K562 (cell line): ENCODE measurements at regions not wholly inside any gene's neighbourhood (a gene's known extent, or its start where the extent isn't known, plus 50 kb on each side); places are given as distances from the start of the nearest gene placed in this dataset.

Experiments used
- ATAC-seq: fragments of 200-7000 bp; cut with Tn5 transposase; 3 replicates; pipeline ENCODE4 v1.9.1; 2020; ENCODE audit warnings: moderate library complexity
- BruUV-seq: library from RNA; stranded (reverse); fragments of 400-500 nt; replicated peaks from 2 replicates; lab custom pipeline; 2021; lab: Mats Ljungman, UMichigan
- CTCF ChIA-PET: fragments of 300-600 bp; formaldehyde crosslinking; extraction: SDS; loops from one replicate; lab custom pipeline; 2021; ENCODE audit warnings: low intra/inter-chr PET ratio; lab: Yijun Ruan, JAX
- POLR2A ChIA-PET: fragments of 300-600, 350-650 bp; sonication (Branson Sonifier 250); formaldehyde crosslinking; extraction: SDS; loops from one replicate; lab custom pipeline; 2021; ENCODE audit warnings: antibody characterized with exemption, inconsistent platforms; lab: Yijun Ruan, JAX
- DNase-seq, 4 experiments: peaks; one replicate each; pipeline versions ENCODE4 v3.0.0 to v3.0.0-alpha.2; 2011 to 2018; ENCODE audit warnings: low spot score in 3 of 4, mixed read lengths in 3 of 4; ENCODE audit errors: extremely low read depth in 1 of 4
- FAIRE-seq: peaks from 2 replicates; lab custom pipeline; 2011; peaks lifted over from hg19 to GRCh38; lab: Jason Lieb, UNC
- H2AFZ ChIP-seq: 2 replicates; pipeline ENCODE4 v1.6.0; 2011; ENCODE audit warnings: low read depth, low read length, control low read depth, inconsistent platforms
- H3K27ac ChIP-seq: fragments of 200-600 bp; 3 replicates; pipeline ENCODE4 v1.8.0; 2011; ENCODE audit warnings: low read depth, mild to moderate bottlenecking, control low read depth, inconsistent platforms, low read length, moderate library complexity, mixed read lengths; ENCODE audit errors: extremely low read depth
- H3K27me3 ChIP-seq, 2 experiments: fragments of 300-600 bp in 1 of 2; 2 replicates in 1 of 2; 3 replicates in 1 of 2; pipeline versions ENCODE4 v1.6.0 to v1.8.0; 2011; ENCODE audit warnings: inconsistent platforms in 2 of 2, low read length in 2 of 2, mild to moderate bottlenecking in 1 of 2, mixed read lengths in 1 of 2, moderate library complexity in 1 of 2; ENCODE audit not compliant: control insufficient read depth in 2 of 2, insufficient read depth in 2 of 2
- H3K36me3 ChIP-seq: fragments of 300-600 bp; 3 replicates; pipeline ENCODE4 v1.8.0; 2011; ENCODE audit warnings: mild to moderate bottlenecking, low read length, inconsistent platforms; ENCODE audit not compliant: control insufficient read depth, insufficient read depth
- H3K4me1 ChIP-seq, 2 experiments: fragments of 200-600 bp in 1 of 2; replicated peaks in 1 of 2; 2 replicates in 1 of 2; 3 replicates in 1 of 2; pipeline versions ENCODE4 v1.5.1 to v1.8.0; 2011; ENCODE audit warnings: inconsistent platforms in 2 of 2, low read length in 2 of 2, mild to moderate bottlenecking in 1 of 2, mixed read lengths in 1 of 2, moderate library complexity in 1 of 2; ENCODE audit not compliant: control insufficient read depth in 2 of 2, insufficient read depth in 2 of 2
- H3K4me2 ChIP-seq: 2 replicates; pipeline ENCODE4 v1.6.1; 2011; ENCODE audit warnings: low read length, control low read depth, inconsistent platforms, mixed read lengths; ENCODE audit not compliant: insufficient read depth
- H3K4me3 ChIP-seq: fragments of 200-600 bp; sonication (generic), shearing (Covaris generic); 2 replicates; pipeline ENCODE4 v1.5.1; 2016; ENCODE audit warnings: control low read depth, inconsistent platforms
- H3K79me2 ChIP-seq: fragments of 200-600 bp; 3 replicates; pipeline ENCODE4 v1.8.0; 2011; ENCODE audit warnings: low read length, inconsistent platforms; ENCODE audit not compliant: control insufficient read depth, insufficient read depth
- H3K9ac ChIP-seq, 2 experiments: 2 replicates each; pipeline versions ENCODE4 v1.6.0 to v1.6.1; 2011; ENCODE audit warnings: low read depth in 2 of 2, low read length in 2 of 2, control low read depth in 1 of 2, inconsistent platforms in 1 of 2, mild to moderate bottlenecking in 1 of 2, mixed read lengths in 1 of 2; ENCODE audit not compliant: insufficient read depth in 1 of 2
- H3K9me1 ChIP-seq: one replicate; pipeline ENCODE4 v1.6.0; 2011; ENCODE audit warnings: inconsistent platforms, mild to moderate bottlenecking, low read length, moderate library complexity; ENCODE audit not compliant: control insufficient read depth, insufficient read depth
- H3K9me3 ChIP-seq: replicated peaks from 2 replicates; pipeline ENCODE4 v1.5.1; 2011; ENCODE audit warnings: low read depth, low read length, inconsistent platforms; ENCODE audit not compliant: control insufficient read depth, insufficient read depth
- H4K20me1 ChIP-seq: replicated peaks from 2 replicates; pipeline ENCODE4 v1.6.1; 2011; ENCODE audit warnings: low read length, inconsistent platforms, mixed read lengths; ENCODE audit not compliant: control insufficient read depth, insufficient read depth
- BRCA1 ChIP-seq, 2 experiments: fragments of 450-650 bp in 1 of 2; sonication (generic) in 1 of 2; formaldehyde crosslinking in 1 of 2; IDR thresholded peaks; 2 replicates each; pipeline versions ENCODE4 v1.5.0 to v1.6.1; 2017 to 2020; ENCODE audit warnings: mild to moderate bottlenecking in 1 of 2, missing genetic modification reagents in 1 of 2
- CXXC5 ChIP-seq: fragments of 250-450 bp; sonication (Bioruptor Pico); IDR thresholded peaks from 2 replicates; pipeline ENCODE4 v1.8.0; 2022; ENCODE audit warnings: inconsistent platforms, mild to moderate bottlenecking, moderate library complexity
- ELF1 ChIP-seq: fragments of 200-800 bp; sonication (Bioruptor generic); IDR thresholded peaks from 2 replicates; pipeline ENCODE4 v1.6.1; 2016; ENCODE audit warnings: missing genetic modification characterization, missing compliant biosample characterization
- FOS ChIP-seq: IDR thresholded peaks from 3 replicates; pipeline ENCODE4 v1.6.1; 2011; ENCODE audit not compliant: insufficient read length; ENCODE audit errors: extremely low read depth
- MXI1 ChIP-seq: IDR thresholded peaks from 2 replicates; pipeline ENCODE4 v1.6.1; 2011; ENCODE audit warnings: low read depth, mild to moderate bottlenecking, improper control_type of control experiment, low read length
- NELFE ChIP-seq: IDR thresholded peaks from 2 replicates; pipeline ENCODE4 v1.6.1; 2011; ENCODE audit warnings: mild to moderate bottlenecking; ENCODE audit not compliant: insufficient read depth, insufficient read length
- NFE2L1 ChIP-seq: fragments of 450-650 bp; IDR thresholded peaks from 2 replicates; pipeline ENCODE4 v1.6.1; 2016; ENCODE audit warnings: missing genetic modification characterization, low read depth, mild to moderate bottlenecking, missing compliant biosample characterization, moderate library complexity, borderline replicate concordance
- PRDM10 ChIP-seq: fragments of 450-650 bp; IDR thresholded peaks from 2 replicates; pipeline ENCODE4 v1.6.1; 2018; ENCODE audit not compliant: partially characterized antibody
- PYGO2 ChIP-seq: fragments of 450-650 bp; IDR thresholded peaks from 2 replicates; pipeline ENCODE4 v1.6.1; 2016; ENCODE audit warnings: mild to moderate bottlenecking, missing genetic modification characterization, moderate library complexity, missing compliant biosample characterization
- SIRT6 ChIP-seq: IDR thresholded peaks from one replicate; pipeline ENCODE4 v1.6.1; 2012; ENCODE audit warnings: low read depth, mild to moderate bottlenecking, control low read depth, inconsistent platforms, low read length, moderate library complexity
- SRF ChIP-seq, 2 experiments: fragments of 250-450, 450-650 bp in 1 of 2; sonication (Bioruptor Pico) in 1 of 2; sonication (generic) in 1 of 2; formaldehyde crosslinking; IDR thresholded peaks; 2 replicates each; pipeline versions ENCODE4 v1.5.0 to v1.5.1; 2020 to 2022; ENCODE audit warnings: mild to moderate bottlenecking in 1 of 2, missing genetic modification reagents in 1 of 2
- TCF3 ChIP-seq: sonication (generic); formaldehyde crosslinking; IDR thresholded peaks from 2 replicates; pipeline ENCODE4 v1.4.0; 2020; ENCODE audit warnings: mild to moderate bottlenecking, missing genetic modification reagents
- ZKSCAN8 ChIP-seq: fragments of 200-800 bp; sonication (Bioruptor generic); IDR thresholded peaks from 2 replicates; pipeline ENCODE4 v1.6.1; 2016; ENCODE audit warnings: missing genetic modification characterization, missing compliant biosample characterization
- ZZZ3 ChIP-seq: fragments of 450-650 bp; IDR thresholded peaks from 2 replicates; pipeline ENCODE4 v1.6.1; 2016; ENCODE audit warnings: antibody characterized with exemption, mild to moderate bottlenecking, moderate library complexity
- WGBS: fragments of 100-300 bp; shearing (Covaris generic); methylation state at CpG from one replicate; pipeline ENCODE4 v1.1.6; 2016; ENCODE audit warnings: low coverage, mixed read lengths; ENCODE audit not compliant: insufficient coverage; ENCODE audit errors: missing lambda C conversion rate; 5-methylcytosine and 5-hydroxymethylcytosine counted together
- in situ Hi-C: fragments of 300-500 bp; cut with MboI; formaldehyde crosslinking; loops from 4 replicates; pipeline ENCODE4 v1.15.0; 2018; ENCODE audit warnings: inconsistent platforms, mixed read lengths
- intact Hi-C: fragments of 100-400 bp; cut with micrococcal nuclease; formaldehyde crosslinking; loops from 2 replicates; pipeline ENCODE4 v1.14.2; 2022
- TF ChIP-seq, protein P1 (sequence below): fragments of 450-650 bp; IDR thresholded peaks from 2 replicates; pipeline ENCODE4 v1.6.1; 2016; ENCODE audit warnings: mild to moderate bottlenecking

- ChIA-PET CTCF (no interaction called here), POLR2A (no interaction called here)
- Histone ChIP-seq H4K20me1 (no peaks in the 10 kb centered on the region), H3K27me3 (no peaks in the 10 kb centered on the region), H3K4me1 (peaks cover 0 to 6% of the 10 kb centered on the region in 2 experiments; a peak in 2 of 5 replicates), H3K4me3 (no peak overlapping the region), H3K9ac (no peak overlapping the region), H3K79me2 (no peaks in the 10 kb centered on the region), H3K36me3 (no peaks in the 10 kb centered on the region; the same call in 2 of the 3 replicates), H3K9me3 (no peaks in the 10 kb centered on the region; the same call in 1 of the 2 replicates), H3K4me2 (no peak overlapping the region), H2AFZ (no peak overlapping the region), H3K27ac (no peak overlapping the region), H3K9me1 (no peaks in the 10 kb centered on the region)
- ATAC-seq (no peak), DNase-seq (no peak), FAIRE-seq (no peak)
- BruUV-seq, result no TSS peak
- intact Hi-C loops, result no loop called here
- WGBS, result 86% methylated on average over 25 of the region's 43 CpGs
- in situ Hi-C loops, result no loop called here
- no peak for TF ChIP-seq NELFE
- no peak for TF ChIP-seq ZKSCAN8
- no peak for TF ChIP-seq MXI1
- no peak for TF ChIP-seq CXXC5 (CRISPR knock-in tag)
- no peak for TF ChIP-seq SRF (CRISPR knock-in tag; IDR thresholded peaks at IDR 0.05)
- no peak for TF ChIP-seq ELF1 (tag)
- no peak for TF ChIP-seq NFE2L1 (tag)
- TF ChIP-seq FOS, result no peak
- TF ChIP-seq SIRT6, result no peak
- no peak for TF ChIP-seq ZZZ3
- TF ChIP-seq PRDM10, result no peak
- TF ChIP-seq BRCA1 (IDR thresholded peaks at IDR 0.05), result no peak
- TF ChIP-seq BRCA1 (CRISPR knock-in tag; IDR thresholded peaks at IDR 0.05), result no peak
- TF ChIP-seq, protein P1, sequence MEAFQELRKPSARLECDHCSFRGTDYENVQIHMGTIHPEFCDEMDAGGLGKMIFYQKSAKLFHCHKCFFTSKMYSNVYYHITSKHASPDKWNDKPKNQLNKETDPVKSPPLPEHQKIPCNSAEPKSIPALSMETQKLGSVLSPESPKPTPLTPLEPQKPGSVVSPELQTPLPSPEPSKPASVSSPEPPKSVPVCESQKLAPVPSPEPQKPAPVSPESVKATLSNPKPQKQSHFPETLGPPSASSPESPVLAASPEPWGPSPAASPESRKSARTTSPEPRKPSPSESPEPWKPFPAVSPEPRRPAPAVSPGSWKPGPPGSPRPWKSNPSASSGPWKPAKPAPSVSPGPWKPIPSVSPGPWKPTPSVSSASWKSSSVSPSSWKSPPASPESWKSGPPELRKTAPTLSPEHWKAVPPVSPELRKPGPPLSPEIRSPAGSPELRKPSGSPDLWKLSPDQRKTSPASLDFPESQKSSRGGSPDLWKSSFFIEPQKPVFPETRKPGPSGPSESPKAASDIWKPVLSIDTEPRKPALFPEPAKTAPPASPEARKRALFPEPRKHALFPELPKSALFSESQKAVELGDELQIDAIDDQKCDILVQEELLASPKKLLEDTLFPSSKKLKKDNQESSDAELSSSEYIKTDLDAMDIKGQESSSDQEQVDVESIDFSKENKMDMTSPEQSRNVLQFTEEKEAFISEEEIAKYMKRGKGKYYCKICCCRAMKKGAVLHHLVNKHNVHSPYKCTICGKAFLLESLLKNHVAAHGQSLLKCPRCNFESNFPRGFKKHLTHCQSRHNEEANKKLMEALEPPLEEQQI, result no peak
- no peak for TF ChIP-seq PYGO2 (tag)
- no peak for TF ChIP-seq TCF3 (CRISPR knock-in tag)
Measured at GRCh38 chr19:5257155-5258045, 83.2 kb downstream of the PTPRS start.
